SU-DHL-6 (cell line): ENCODE measurements at regions not wholly inside any gene's neighbourhood (a gene's known extent, or its start where the extent isn't known, plus 50 kb on each side); places are given as distances from the start of the nearest gene placed in this dataset.

Experiments
- EZH2phosphoT487 ChIP-seq: fragments of 200-600 bp; sonication (generic), shearing (Covaris generic); conservative IDR thresholded peaks from 2 replicates; pipeline ENCODE4 v1.6.1; 2018; ENCODE audit warnings: mild to moderate bottlenecking, antibody characterized with exemption, low read length, moderate library complexity, mixed read lengths
- TF ChIP-seq, protein P1 (sequence below): fragments of 200-600 bp; sonication (generic); IDR thresholded peaks from one replicate; pipeline ENCODE4 v1.5.1; 2017; ENCODE audit warnings: antibody characterized with exemption, mild to moderate bottlenecking, low read length, moderate library complexity; ENCODE audit not compliant: insufficient read depth, poor library complexity, severe bottlenecking

DNA sequence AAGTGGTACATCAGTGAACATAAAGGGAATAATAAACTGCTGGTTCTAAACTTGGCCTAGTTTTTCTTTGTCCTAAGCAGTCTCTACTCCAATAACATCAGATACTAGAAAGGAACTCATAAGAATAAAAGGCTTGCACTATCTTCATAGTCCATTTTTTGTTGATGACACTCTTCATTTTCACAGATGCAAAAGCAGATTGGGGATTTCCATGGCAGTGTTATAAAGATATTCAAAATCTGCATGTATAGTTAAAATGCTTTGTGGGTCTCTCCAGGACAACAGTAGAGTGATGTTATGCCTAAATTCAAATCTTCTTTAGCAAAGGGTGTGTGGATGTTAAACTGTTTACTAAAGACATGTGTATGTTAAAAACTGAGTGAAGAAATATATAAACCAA, 745.8 kb downstream of the TRHDE start:
- TF ChIP-seq, protein P1, sequence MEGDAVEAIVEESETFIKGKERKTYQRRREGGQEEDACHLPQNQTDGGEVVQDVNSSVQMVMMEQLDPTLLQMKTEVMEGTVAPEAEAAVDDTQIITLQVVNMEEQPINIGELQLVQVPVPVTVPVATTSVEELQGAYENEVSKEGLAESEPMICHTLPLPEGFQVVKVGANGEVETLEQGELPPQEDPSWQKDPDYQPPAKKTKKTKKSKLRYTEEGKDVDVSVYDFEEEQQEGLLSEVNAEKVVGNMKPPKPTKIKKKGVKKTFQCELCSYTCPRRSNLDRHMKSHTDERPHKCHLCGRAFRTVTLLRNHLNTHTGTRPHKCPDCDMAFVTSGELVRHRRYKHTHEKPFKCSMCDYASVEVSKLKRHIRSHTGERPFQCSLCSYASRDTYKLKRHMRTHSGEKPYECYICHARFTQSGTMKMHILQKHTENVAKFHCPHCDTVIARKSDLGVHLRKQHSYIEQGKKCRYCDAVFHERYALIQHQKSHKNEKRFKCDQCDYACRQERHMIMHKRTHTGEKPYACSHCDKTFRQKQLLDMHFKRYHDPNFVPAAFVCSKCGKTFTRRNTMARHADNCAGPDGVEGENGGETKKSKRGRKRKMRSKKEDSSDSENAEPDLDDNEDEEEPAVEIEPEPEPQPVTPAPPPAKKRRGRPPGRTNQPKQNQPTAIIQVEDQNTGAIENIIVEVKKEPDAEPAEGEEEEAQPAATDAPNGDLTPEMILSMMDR: no peak
- TF ChIP-seq EZH2phosphoT487: no peak
